Endothelial cell of umbilical vein (primary cell): ENCODE measurements at regions not wholly inside any gene's neighbourhood (a gene's known extent, or its start where the extent isn't known, plus 50 kb on each side); places are given as distances from the start of the nearest gene placed in this dataset.

Source experiments
- BruUV-seq: library from RNA; stranded (reverse); fragments of 400-500 nt; replicated peaks from 2 replicates; lab custom pipeline; 2021; lab: Mats Ljungman, UMichigan
- CTCF ChIA-PET: fragments of 300-600, 350-600 bp; sonication (Branson Sonifier 250); formaldehyde crosslinking; loops from one replicate; lab custom pipeline; 2021; ENCODE audit warnings: antibody characterized with exemption, inconsistent platforms; lab: Charles Lee
- POLR2A ChIA-PET: fragments of 300-600, 350-600 bp; sonication (Branson Sonifier 250); formaldehyde crosslinking; loops from one replicate; lab custom pipeline; 2021; ENCODE audit warnings: antibody characterized with exemption, inconsistent platforms; lab: Charles Lee
- DNase-seq: peaks from one replicate; pipeline ENCODE4 v3.0.0-alpha.2; 2011; ENCODE audit warnings: low read depth, low spot score
- FAIRE-seq: peaks from 2 replicates; lab custom pipeline; 2011; peaks lifted over from hg19 to GRCh38; lab: Jason Lieb, UNC
- H2AFZ ChIP-seq: 2 replicates; pipeline ENCODE4 v1.6.0; 2012; ENCODE audit warnings: low read depth, low read length, control low read depth, inconsistent platforms
- H3K27ac ChIP-seq: 2 replicates; pipeline ENCODE4 v1.5.1; 2011; ENCODE audit warnings: low read depth, mild to moderate bottlenecking, control low read depth, low read length, moderate library complexity; ENCODE audit not compliant: insufficient read depth
- H3K27me3 ChIP-seq, 2 experiments: 2 replicates each; pipeline versions ENCODE4 v1.6.0 to v1.6.1; 2011; ENCODE audit warnings: low read length in 2 of 2, mixed read lengths in 1 of 2; ENCODE audit not compliant: control insufficient read depth in 2 of 2, insufficient read depth in 2 of 2
- H3K36me3 ChIP-seq, 2 experiments: 2 replicates in 1 of 2; 3 replicates in 1 of 2; pipeline ENCODE4 v1.5.1; 2011; ENCODE audit warnings: low read length in 2 of 2, mild to moderate bottlenecking in 1 of 2, moderate library complexity in 1 of 2; ENCODE audit not compliant: control insufficient read depth in 2 of 2, insufficient read depth in 2 of 2; ENCODE audit errors: extremely low read depth in 1 of 2
- H3K4me1 ChIP-seq: 3 replicates; pipeline ENCODE4 v1.5.1; 2011; ENCODE audit warnings: mild to moderate bottlenecking, low read length; ENCODE audit not compliant: control insufficient read depth, insufficient read depth; ENCODE audit errors: extremely low read depth
- H3K4me2 ChIP-seq: 2 replicates; pipeline ENCODE4 v1.6.1; 2011; ENCODE audit warnings: low read length, control low read depth, mixed read lengths; ENCODE audit not compliant: insufficient read depth
- H3K4me3 ChIP-seq, 3 experiments: fragments of 200-600 bp in 1 of 3; sonication (generic), shearing (Covaris generic) in 1 of 3; replicated peaks in 1 of 3; 2 replicates each; pipeline ENCODE4 v1.5.1; 2011 to 2016; ENCODE audit warnings: control low read depth in 3 of 3, low read length in 3 of 3, mild to moderate bottlenecking in 2 of 3, inconsistent platforms in 1 of 3, low read depth in 1 of 3, moderate library complexity in 1 of 3; ENCODE audit not compliant: insufficient read depth in 1 of 3
- H3K79me2 ChIP-seq: 2 replicates; pipeline ENCODE4 v1.6.0; 2012; ENCODE audit warnings: low read length, inconsistent platforms; ENCODE audit not compliant: control insufficient read depth, insufficient read depth
- H3K9ac ChIP-seq: replicated peaks from 2 replicates; pipeline ENCODE3; 2011; ENCODE audit warnings: low read length, control low read depth; ENCODE audit not compliant: insufficient read depth; ENCODE audit errors: extremely low read depth
- H3K9me1 ChIP-seq: replicated peaks from 3 replicates; pipeline ENCODE4 v1.6.0; 2011; ENCODE audit warnings: mild to moderate bottlenecking, low read length; ENCODE audit not compliant: control insufficient read depth, insufficient read depth; ENCODE audit errors: extremely low read depth
- H3K9me3 ChIP-seq: replicated peaks from 2 replicates; pipeline ENCODE4 v1.5.1; 2012; ENCODE audit warnings: low read length, inconsistent platforms; ENCODE audit not compliant: control insufficient read depth, insufficient read depth
- H4K20me1 ChIP-seq: replicated peaks from 2 replicates; pipeline ENCODE3; 2011; ENCODE audit warnings: mild to moderate bottlenecking, low read length; ENCODE audit not compliant: control insufficient read depth, insufficient read depth; ENCODE audit errors: extremely low read depth
- EZH2 ChIP-seq: IDR thresholded peaks from 2 replicates; pipeline ENCODE4 v1.6.1; 2012; ENCODE audit warnings: borderline replicate concordance, low read depth, mild to moderate bottlenecking, moderate library complexity, low read length, inconsistent platforms; ENCODE audit not compliant: severe bottlenecking
- FOS ChIP-seq: IDR thresholded peaks from 2 replicates; pipeline ENCODE4 v1.6.1; 2011; ENCODE audit warnings: mild to moderate bottlenecking, low read length, moderate library complexity, borderline replicate concordance; ENCODE audit not compliant: insufficient read depth
- GATA2 ChIP-seq: IDR thresholded peaks from 2 replicates; pipeline ENCODE4 v1.7.0; 2011; ENCODE audit warnings: low read depth, mild to moderate bottlenecking, moderate library complexity, mixed read lengths, low read length; ENCODE audit not compliant: insufficient read length, insufficient read depth
- JUN ChIP-seq: IDR thresholded peaks from 2 replicates; pipeline ENCODE4 v1.6.1; 2011; ENCODE audit warnings: borderline replicate concordance, low read depth; ENCODE audit not compliant: insufficient read length, insufficient read depth
- MYC ChIP-seq: IDR thresholded peaks from one replicate; pipeline ENCODE4 v1.6.1; 2011; ENCODE audit warnings: mild to moderate bottlenecking, low read depth, low read length
- POLR2A ChIP-seq: IDR thresholded peaks from 2 replicates; pipeline ENCODE4 v1.6.1; 2012; ENCODE audit warnings: low read depth, mild to moderate bottlenecking, control low read depth, low read length
- POLR2AphosphoS5 ChIP-seq: IDR thresholded peaks from 2 replicates; pipeline ENCODE4 v1.6.1; 2012; ENCODE audit warnings: low read depth, mild to moderate bottlenecking, control low read depth, low read length, moderate library complexity; ENCODE audit not compliant: insufficient read depth
- dilution Hi-C: fragments of 300-500 bp; cut with MboI; formaldehyde crosslinking; loops from one replicate; pipeline ENCODE4 v1.15.0; 2019; ENCODE audit warnings: low sequenced_read_pairs; ENCODE audit not compliant: extremely low pct_ligation_motif_present
- intact Hi-C: fragments of 100-400 bp; cut with micrococcal nuclease; formaldehyde crosslinking; loops from one replicate; pipeline ENCODE4 v1.10.0; 2022
- TF ChIP-seq, protein P1 (sequence below): IDR thresholded peaks from 2 replicates; pipeline ENCODE4 v1.6.1; 2011; ENCODE audit not compliant: insufficient read depth, insufficient read length
- TF ChIP-seq, protein P2 (sequence below), 2 donors: IDR thresholded peaks; 1 replicate in 1 of 2; 2 replicates in 1 of 2; pipeline ENCODE4 v1.5.1; 2011; ENCODE audit warnings: low read length in 2 of 2, mild to moderate bottlenecking in 2 of 2, moderate library complexity in 2 of 2, control low read depth in 1 of 2, inconsistent platforms in 1 of 2, low read depth in 1 of 2; ENCODE audit not compliant: insufficient read depth in 1 of 2; ENCODE audit errors: extremely low read depth in 1 of 2

DNA sequence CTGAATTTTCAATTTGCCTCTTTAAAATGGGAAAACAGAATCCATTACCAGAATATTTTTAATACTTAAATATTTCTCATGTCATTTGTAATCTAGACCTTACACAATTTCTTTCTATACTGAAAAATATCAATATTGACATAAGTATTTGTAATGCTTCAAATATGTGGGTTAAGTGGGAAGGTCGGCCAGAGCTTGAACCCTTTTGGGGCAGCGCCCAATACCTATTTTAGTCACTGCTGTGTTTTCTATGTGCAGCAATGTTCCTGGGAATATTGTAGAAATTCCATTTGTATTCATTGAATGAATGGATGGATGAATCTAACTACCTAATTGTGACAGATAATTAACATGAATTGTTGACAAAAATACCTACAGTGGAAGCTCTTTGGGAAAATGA, 459.7 kb upstream of the ZNF717 start:
- Histone ChIP-seq H4K20me1 (no peaks in the 10 kb centered on the region), H3K9ac (no peak overlapping the region), H3K27me3 (no peaks in the 10 kb centered on the region), H3K79me2 (no peaks in the 10 kb centered on the region), H3K9me3 (peaks cover 3% of the 10 kb centered on the region), H3K4me3 (no peak overlapping the region), H3K9me1 (no peaks in the 10 kb centered on the region), H3K4me2 (no peak overlapping the region), H3K27ac (no peak overlapping the region), H2AFZ (no peak overlapping the region), H3K4me1 (no peaks in the 10 kb centered on the region), H3K36me3 (no peaks in the 10 kb centered on the region)
- intact Hi-C loops (no loop called here), dilution Hi-C loops (no loop called here)
- POLR2A ChIA-PET: no interaction called here
- no peak for TF ChIP-seq JUN
- no peak for TF ChIP-seq POLR2A
- TF ChIP-seq GATA2: no peak
- TF ChIP-seq EZH2: no peak
- TF ChIP-seq, protein P1, sequence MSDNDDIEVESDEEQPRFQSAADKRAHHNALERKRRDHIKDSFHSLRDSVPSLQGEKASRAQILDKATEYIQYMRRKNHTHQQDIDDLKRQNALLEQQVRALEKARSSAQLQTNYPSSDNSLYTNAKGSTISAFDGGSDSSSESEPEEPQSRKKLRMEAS: no peak
- TF ChIP-seq, protein P2, sequence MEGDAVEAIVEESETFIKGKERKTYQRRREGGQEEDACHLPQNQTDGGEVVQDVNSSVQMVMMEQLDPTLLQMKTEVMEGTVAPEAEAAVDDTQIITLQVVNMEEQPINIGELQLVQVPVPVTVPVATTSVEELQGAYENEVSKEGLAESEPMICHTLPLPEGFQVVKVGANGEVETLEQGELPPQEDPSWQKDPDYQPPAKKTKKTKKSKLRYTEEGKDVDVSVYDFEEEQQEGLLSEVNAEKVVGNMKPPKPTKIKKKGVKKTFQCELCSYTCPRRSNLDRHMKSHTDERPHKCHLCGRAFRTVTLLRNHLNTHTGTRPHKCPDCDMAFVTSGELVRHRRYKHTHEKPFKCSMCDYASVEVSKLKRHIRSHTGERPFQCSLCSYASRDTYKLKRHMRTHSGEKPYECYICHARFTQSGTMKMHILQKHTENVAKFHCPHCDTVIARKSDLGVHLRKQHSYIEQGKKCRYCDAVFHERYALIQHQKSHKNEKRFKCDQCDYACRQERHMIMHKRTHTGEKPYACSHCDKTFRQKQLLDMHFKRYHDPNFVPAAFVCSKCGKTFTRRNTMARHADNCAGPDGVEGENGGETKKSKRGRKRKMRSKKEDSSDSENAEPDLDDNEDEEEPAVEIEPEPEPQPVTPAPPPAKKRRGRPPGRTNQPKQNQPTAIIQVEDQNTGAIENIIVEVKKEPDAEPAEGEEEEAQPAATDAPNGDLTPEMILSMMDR (IDR thresholded peaks at IDR 0.05; ENCODE audit: extremely low read depth in 1 of 2, insufficient read depth in 1 of 2, low read depth in 1 of 2, low read length in 2 of 2): no peak
- no peak for TF ChIP-seq MYC
- no peak for TF ChIP-seq FOS
- no peak for TF ChIP-seq POLR2AphosphoS5
- FAIRE-seq (no peak), DNase-seq (no peak)
- no TSS peak for BruUV-seq
- CTCF ChIA-PET: no interaction called here
